Lung (tissue), 11 donors: ENCODE measurements at regions not wholly inside any gene's neighbourhood (a gene's known extent, or its start where the extent isn't known, plus 50 kb on each side); places are given as distances from the start of the nearest gene placed in this dataset.
A peak's percentile ranks its signal among the peaks of the same experiment; 100 is the strongest.
"Not testable (repeated sequence)": the region's sequence is repeated elsewhere in the genome, so short reads cannot be mapped to it uniquely, and the experiment has no call there.

ENCODE experiments used
- ATAC-seq: fragments of 200-7000 bp; cut with Tn5 transposase; one replicate; pipeline ENCODE4 v1.9.1; 2020; ENCODE audit warnings: moderate number of reproducible peaks; ENCODE audit not compliant: insufficient read depth, low FRiP score
- DNase-seq, 3 donors: peaks; one replicate each; pipeline ENCODE4 v3.0.0-alpha.2; 2013 to 2017
- H3K27ac ChIP-seq, 2 donors: one replicate each; pipeline ENCODE4 v1.5.1; 2013; ENCODE audit warnings: mild to moderate bottlenecking in 2 of 2, moderate library complexity in 2 of 2, control low read depth in 1 of 2, inconsistent platforms in 1 of 2, low read depth in 1 of 2, low read length in 1 of 2
- H3K27me3 ChIP-seq, 3 donors: one replicate each; pipeline ENCODE4 v1.5.1; 2013; ENCODE audit warnings: low read length in 2 of 3; ENCODE audit not compliant: control insufficient read depth in 3 of 3, insufficient read depth in 3 of 3
- H3K36me3 ChIP-seq, 4 donors: one replicate each; pipeline ENCODE4 v1.5.1; 2013; ENCODE audit warnings: low read length in 4 of 4, mild to moderate bottlenecking in 1 of 4, moderate library complexity in 1 of 4; ENCODE audit not compliant: control insufficient read depth in 4 of 4, insufficient read depth in 4 of 4
- H3K4me1 ChIP-seq, 5 donors: one replicate each; pipeline ENCODE4 v1.5.1; 2013; ENCODE audit warnings: low read length in 5 of 5, mild to moderate bottlenecking in 2 of 5, moderate library complexity in 1 of 5; ENCODE audit not compliant: control insufficient read depth in 5 of 5, insufficient read depth in 5 of 5
- H3K4me3 ChIP-seq: one replicate; pipeline ENCODE4 v1.5.1; 2013; ENCODE audit warnings: mild to moderate bottlenecking, control low read depth, moderate library complexity
- H3K9ac ChIP-seq, 2 donors: one replicate each; pipeline ENCODE4 v1.5.1; 2013; ENCODE audit warnings: low read length in 2 of 2, control low read depth in 1 of 2; ENCODE audit not compliant: insufficient read depth in 1 of 2
- H3K9me3 ChIP-seq, 4 donors: one replicate each; pipeline ENCODE4 v1.5.1; 2013; ENCODE audit warnings: low read length in 3 of 4, mild to moderate bottlenecking in 1 of 4, moderate library complexity in 1 of 4; ENCODE audit not compliant: control insufficient read depth in 4 of 4, insufficient read depth in 3 of 4
- WGBS, 2 donors: extraction: QIAGEN DNeasy Blood & Tissue Kit; methylation state at CpG; one replicate each; pipeline ENCODE4 v1.1.7; 2013; 5-methylcytosine and 5-hydroxymethylcytosine counted together
- TF ChIP-seq, protein P1 (sequence below): IDR thresholded peaks from 2 replicates; pipeline ENCODE4 v1.5.1; 2012; ENCODE audit warnings: mild to moderate bottlenecking; ENCODE audit errors: control extremely low read depth, extremely low read depth
- donor health status: control.
- donor health status: control.
- donor health status: Bipolar disorder and iron deficiency.
- donor health status: healthy.
- donor health status: DM: yes; HTN: yes; CAD: no.

DNA sequence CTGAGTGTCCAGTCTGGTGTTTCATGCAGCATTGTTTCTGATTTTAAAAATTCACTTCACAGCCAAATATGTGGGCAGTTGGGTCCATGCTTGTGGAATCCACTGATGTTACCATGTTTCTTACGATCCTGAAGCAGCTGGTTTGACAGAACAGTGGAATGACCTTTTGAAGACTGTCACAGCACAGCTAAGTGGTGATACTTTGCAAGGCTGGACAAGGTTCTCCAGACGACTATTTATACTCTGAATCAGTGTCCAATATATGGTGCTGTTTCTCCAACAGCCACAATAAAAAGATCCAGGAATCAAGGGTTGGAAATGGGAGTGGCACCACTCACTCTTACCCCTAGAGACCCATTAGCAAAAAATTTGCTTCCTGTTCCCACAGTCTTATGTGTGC lies 577.4 kb upstream of the RAB6C start:
- TF ChIP-seq, protein P1, sequence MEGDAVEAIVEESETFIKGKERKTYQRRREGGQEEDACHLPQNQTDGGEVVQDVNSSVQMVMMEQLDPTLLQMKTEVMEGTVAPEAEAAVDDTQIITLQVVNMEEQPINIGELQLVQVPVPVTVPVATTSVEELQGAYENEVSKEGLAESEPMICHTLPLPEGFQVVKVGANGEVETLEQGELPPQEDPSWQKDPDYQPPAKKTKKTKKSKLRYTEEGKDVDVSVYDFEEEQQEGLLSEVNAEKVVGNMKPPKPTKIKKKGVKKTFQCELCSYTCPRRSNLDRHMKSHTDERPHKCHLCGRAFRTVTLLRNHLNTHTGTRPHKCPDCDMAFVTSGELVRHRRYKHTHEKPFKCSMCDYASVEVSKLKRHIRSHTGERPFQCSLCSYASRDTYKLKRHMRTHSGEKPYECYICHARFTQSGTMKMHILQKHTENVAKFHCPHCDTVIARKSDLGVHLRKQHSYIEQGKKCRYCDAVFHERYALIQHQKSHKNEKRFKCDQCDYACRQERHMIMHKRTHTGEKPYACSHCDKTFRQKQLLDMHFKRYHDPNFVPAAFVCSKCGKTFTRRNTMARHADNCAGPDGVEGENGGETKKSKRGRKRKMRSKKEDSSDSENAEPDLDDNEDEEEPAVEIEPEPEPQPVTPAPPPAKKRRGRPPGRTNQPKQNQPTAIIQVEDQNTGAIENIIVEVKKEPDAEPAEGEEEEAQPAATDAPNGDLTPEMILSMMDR, result no peak
- Histone ChIP-seq H3K4me1 (peaks cover 0 to 12% (median 4%) of the 10 kb centered on the region in 5 donors), H3K27me3 (no peaks in the 10 kb centered on the region), H3K9me3 (no peaks in the 10 kb centered on the region), H3K9ac (no peak overlapping the region), H3K36me3 (no peaks in the 10 kb centered on the region), H3K27ac (no peak overlapping the region), H3K4me3 (no peak overlapping the region)
- DNase-seq (no peak), ATAC-seq (no peak)
- WGBS, 2 donors, result 71 to 76% methylated on average over 2 of the region's 2 CpGs

DNA sequence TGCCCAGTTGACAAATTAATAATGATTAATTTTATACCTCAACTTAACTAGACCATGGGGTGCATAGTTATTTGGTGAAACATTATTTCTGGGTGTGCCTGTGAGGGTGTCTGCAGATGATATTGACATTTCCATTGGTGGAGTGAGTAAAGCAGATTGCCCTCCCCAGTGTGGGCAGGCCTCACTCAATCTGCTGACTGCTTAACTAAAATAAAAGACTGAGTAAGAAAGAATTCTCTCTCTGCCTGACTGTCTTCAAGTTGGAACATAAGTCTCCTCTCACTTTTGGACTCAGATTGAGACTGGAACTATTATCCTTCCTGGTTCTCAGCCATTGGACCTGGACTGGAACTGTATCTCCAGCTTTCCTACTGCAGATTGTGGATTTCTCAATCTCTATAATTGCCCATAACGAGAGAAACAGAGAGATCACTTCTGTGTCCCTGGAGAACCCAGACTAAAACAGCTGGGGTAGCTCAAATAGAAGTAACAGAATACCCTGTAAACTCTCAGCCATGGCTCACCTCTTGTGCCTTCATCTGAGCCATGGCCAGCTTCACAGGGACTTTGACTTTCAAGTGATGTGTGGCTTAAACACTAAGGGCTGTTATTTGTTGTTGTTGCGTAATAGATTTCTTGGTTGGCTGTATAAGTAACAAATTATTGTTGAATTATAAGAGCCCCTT lies 575.3 kb upstream of the RAB6C start:
- Histone ChIP-seq H3K27me3 (no peaks in the 10 kb centered on the region), H3K27ac (no peak overlapping the region), H3K4me3 (no peak overlapping the region), H3K4me1 (peaks cover 0 to 11% (median 4%) of the 10 kb centered on the region in 5 donors), H3K36me3 (no peaks in the 10 kb centered on the region), H3K9me3 (no peaks in the 10 kb centered on the region), H3K9ac (no peak overlapping the region)
- DNase-seq, result peak; percentile 38 to 92 (median 79)
- TF ChIP-seq, protein P1, result no peak
- peak; percentile 45 for ATAC-seq
- WGBS, 2 donors, result 73 to 78% methylated on average over 2 of the region's 2 CpGs

DNA sequence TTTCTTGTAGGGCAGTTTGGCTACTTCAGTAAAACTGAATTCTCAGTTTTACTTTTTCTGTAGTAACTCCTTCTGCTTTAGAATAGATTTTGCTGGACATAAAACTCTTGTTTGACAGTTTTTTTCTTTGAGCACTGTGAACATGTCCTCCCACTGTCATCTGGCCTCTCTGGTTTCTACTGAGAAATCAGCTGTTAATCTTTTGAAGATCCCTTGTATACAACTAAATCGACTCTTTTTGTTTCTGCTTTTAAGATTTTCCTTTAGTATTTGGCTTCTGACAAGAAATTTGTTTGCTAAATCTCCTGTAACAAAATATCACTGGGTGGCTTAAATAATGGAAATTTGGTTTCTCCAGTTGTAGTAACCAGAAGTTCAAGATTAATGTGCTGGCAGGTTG lies 570.9 kb upstream of the RAB6C start:
- no peaks in the 10 kb centered on the region for H3K9me3 ChIP-seq
- H3K27ac ChIP-seq, result no peak overlapping the region
- no peaks in the 10 kb centered on the region for H3K27me3 ChIP-seq
- H3K4me1 ChIP-seq, result peaks cover 0 to 11% (median 0%) of the 10 kb centered on the region in 5 donors
- no peak overlapping the region for H3K9ac ChIP-seq
- TF ChIP-seq, protein P1, result no peak
- ATAC-seq (no peak), DNase-seq (no peak)
- no peaks in the 10 kb centered on the region for H3K36me3 ChIP-seq
- 89 to 92% methylated on average over 1 of the region's 1 CpG for WGBS, 2 donors
- H3K4me3 ChIP-seq, result no peak overlapping the region

DNA sequence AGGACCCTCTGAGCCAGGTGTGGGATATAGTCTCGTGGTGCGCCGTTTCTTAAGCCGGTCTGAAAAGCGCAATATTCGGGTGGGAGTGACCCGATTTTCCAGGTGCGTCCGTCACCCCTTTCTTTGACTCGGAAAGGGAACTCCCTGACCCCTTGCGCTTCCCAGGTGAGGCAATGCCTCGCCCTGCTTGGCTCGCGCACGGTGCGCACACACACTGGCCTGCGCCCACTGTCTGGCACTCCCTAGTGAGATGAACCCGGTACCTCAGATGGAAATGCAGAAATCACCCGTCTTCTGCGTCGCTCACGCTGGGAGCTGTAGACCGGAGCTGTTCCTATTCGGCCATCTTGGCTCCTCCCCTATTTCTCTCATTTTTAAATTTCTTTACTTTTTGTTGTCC lies 562.4 kb upstream of the RAB6C start:
- DNase-seq, H3K4me3 ChIP-seq, H3K9ac ChIP-seq, H3K4me1 ChIP-seq, H3K27me3 ChIP-seq, H3K27ac ChIP-seq, ATAC-seq, H3K36me3 ChIP-seq, H3K9me3 ChIP-seq: not testable (repeated sequence)
- 92 to 97% methylated on average over 12 to 17 of the region's 24 CpGs for WGBS, 2 donors
